ENCODE measurements at regions not wholly inside any gene's neighbourhood (a gene's known extent, or its start where the extent isn't known, plus 50 kb on each side); places are given as distances from the start of the nearest gene placed in this dataset.

GRCh38 chr9:82313697-82314096, 325.1 kb downstream of the SPATA31D1 start:
- TF ChIP-seq POLR2A (IDR thresholded peaks at IDR 0.05; ENCODE audit: low read depth, low read length) (no peak), POLR2AphosphoS5 (IDR thresholded peaks at IDR 0.05; ENCODE audit: low read depth, low read length) (no peak), PAX5 (IDR thresholded peaks at IDR 0.05; ENCODE audit: insufficient read depth, low read length, severe bottlenecking) (no peak), TAF1 (IDR thresholded peaks at IDR 0.05; ENCODE audit: low read depth, low read length) (no peak), SPI1 (IDR thresholded peaks at IDR 0.05; ENCODE audit: low read depth, low read length) (no peak)

Data from GM12891 (cell line).